ENCODE measurements at regions not wholly inside any gene's neighbourhood (a gene's known extent, or its start where the extent isn't known, plus 50 kb on each side); places are given as distances from the start of the nearest gene placed in this dataset.

GRCh38 chr4:126445596-126445995 lies 1130.8 kb downstream of the FAT4 start:
- TF ChIP-seq CTCF (IDR thresholded peaks at IDR 0.05): no peak
- no peak for TF ChIP-seq POLR2A (IDR thresholded peaks at IDR 0.05)

Data from Peyer's patch (tissue), 4 donors.